ENCODE measurements at regions not wholly inside any gene's neighbourhood (a gene's known extent, or its start where the extent isn't known, plus 50 kb on each side); places are given as distances from the start of the nearest gene placed in this dataset.

DNA sequence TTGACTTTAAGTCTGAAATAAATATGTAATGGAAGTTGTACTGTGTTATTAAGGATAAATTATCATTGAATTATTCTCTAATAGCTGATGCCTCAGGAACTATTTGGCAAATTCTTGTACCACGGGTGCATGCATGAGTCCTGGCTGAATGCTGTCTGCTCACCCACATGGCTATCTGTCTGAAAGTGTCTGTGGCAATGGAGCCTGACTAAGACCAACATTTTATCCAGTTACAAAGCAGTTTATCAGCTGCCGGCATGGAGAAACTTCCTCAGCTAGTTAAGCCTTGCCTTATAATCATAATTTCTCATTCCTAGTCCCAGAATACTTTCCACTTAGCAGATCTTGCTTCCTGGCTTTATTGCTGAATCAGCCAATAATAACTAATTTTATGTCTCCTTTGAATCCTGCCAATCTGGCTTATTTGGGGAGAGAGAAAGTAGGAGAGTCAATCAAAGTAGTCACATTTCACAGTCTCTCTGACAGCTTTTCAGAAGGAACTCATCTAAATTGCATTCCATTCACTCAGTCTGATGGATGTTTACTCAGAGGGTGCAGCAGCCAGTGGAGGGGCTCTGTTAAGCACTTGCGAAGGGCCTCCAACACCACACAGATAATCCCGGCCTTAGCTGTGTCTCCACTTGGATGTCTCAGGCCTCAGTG lies 280.6 kb upstream of the CLEC14A start:
- no peak for TF ChIP-seq CTCF (IDR thresholded peaks at IDR 0.05)
- intact Hi-C loops (cut with DNase I), result no loop called here
- H3K9me3 ChIP-seq, result no peaks in the 10 kb centered on the region

GRCh38 chr14:38528582-38528981 lies 272.7 kb upstream of the CLEC14A start:
- Histone ChIP-seq H3K36me3 (no peaks in the 10 kb centered on the region), H3K9ac (ENCODE audit: low read depth in 2 of 2, low read length in 2 of 2) (no peak overlapping the region), H3K27ac (no peak overlapping the region), H3K4me1 (no peaks in the 10 kb centered on the region), H3K4me3 (no peak overlapping the region), H3K27me3 (no peaks in the 10 kb centered on the region), H3K9me3 (no peaks in the 10 kb centered on the region)
- TF ChIP-seq CTCF (IDR thresholded peaks at IDR 0.05), result no peak
- intact Hi-C loops (cut with DNase I), result no loop called here
- no peak for DNase-seq

More for the DNA sequence above, 280.6 kb upstream of the CLEC14A start:
- no peaks in the 10 kb centered on the region for H3K27me3 ChIP-seq
- H3K4me3 ChIP-seq, result no peak overlapping the region
- DNase-seq, result no peak
- no peaks in the 10 kb centered on the region for H3K4me1 ChIP-seq
- no peak overlapping the region for H3K9ac ChIP-seq (ENCODE audit: low read depth in 2 of 2, low read length in 2 of 2)
- no peak overlapping the region for H3K27ac ChIP-seq
- no peaks in the 10 kb centered on the region for H3K36me3 ChIP-seq

GRCh38 chr14:38527502-38527878 lies 271.6 kb upstream of the CLEC14A start:
- H3K4me1 ChIP-seq, result no peaks in the 10 kb centered on the region
- H3K27ac ChIP-seq, result no peak overlapping the region
- no peak for TF ChIP-seq CTCF (IDR thresholded peaks at IDR 0.05)
- H3K36me3 ChIP-seq, result no peaks in the 10 kb centered on the region
- no peak overlapping the region for H3K9ac ChIP-seq (ENCODE audit: low read depth in 2 of 2, low read length in 2 of 2)
- no peaks in the 10 kb centered on the region for H3K9me3 ChIP-seq
- H3K27me3 ChIP-seq, result no peaks in the 10 kb centered on the region
- no peak for DNase-seq
- no peak overlapping the region for H3K4me3 ChIP-seq
- intact Hi-C loops (cut with DNase I), result no loop called here

- no peak for TF ChIP-seq CTCF (IDR thresholded peaks at IDR 0.05)
- Histone ChIP-seq H3K27me3 (no peaks in the 10 kb centered on the region), H3K36me3 (no peaks in the 10 kb centered on the region), H3K27ac (no peak overlapping the region), H3K4me3 (no peak overlapping the region), H3K9me3 (no peaks in the 10 kb centered on the region), H3K4me1 (no peaks in the 10 kb centered on the region), H3K9ac (ENCODE audit: low read depth in 2 of 2, low read length in 2 of 2) (no peak overlapping the region)
- intact Hi-C loops (cut with DNase I), result no loop called here
- no peak for DNase-seq
These were observed 271.1 kb upstream of the CLEC14A start for GRCh38 chr14:38526826-38527501.

GRCh38 chr14:38524636-38525509 lies 269.0 kb upstream of the CLEC14A start:
- H3K27me3 ChIP-seq, result no peaks in the 10 kb centered on the region
- intact Hi-C loops (cut with DNase I), result no loop called here
- H3K9me3 ChIP-seq, result no peaks in the 10 kb centered on the region
- no peak overlapping the region for H3K27ac ChIP-seq
- no peak overlapping the region for H3K4me3 ChIP-seq
- no peak for TF ChIP-seq CTCF (IDR thresholded peaks at IDR 0.05)
- DNase-seq, result no peak
- no peak overlapping the region for H3K9ac ChIP-seq (ENCODE audit: low read depth in 2 of 2, low read length in 2 of 2)
- no peaks in the 10 kb centered on the region for H3K4me1 ChIP-seq
- no peaks in the 10 kb centered on the region for H3K36me3 ChIP-seq
